Smooth muscle cell (in vitro differentiated cells): ENCODE measurements at regions not wholly inside any gene's neighbourhood (a gene's known extent, or its start where the extent isn't known, plus 50 kb on each side); places are given as distances from the start of the nearest gene placed in this dataset.

Source experiments
- DNase-seq: peaks from one replicate; lab custom pipeline; 2025; ENCODE audit not compliant: unreplicated experiment; lab: John Stamatoyannopoulos, UW
- H2AFZ ChIP-seq: fragments of 200-600 bp; sonication (generic); 2 replicates; pipeline ENCODE4 v1.6.0; 2016; ENCODE audit warnings: antibody characterized with exemption, low read depth, mild to moderate bottlenecking
- H3F3A ChIP-seq: fragments of 200-600 bp; sonication (generic); 2 replicates; pipeline ENCODE4 v1.6.0; 2017; ENCODE audit warnings: antibody characterized with exemption, low read depth
- H3K27ac ChIP-seq: fragments of 200-600 bp; sonication (generic); 2 replicates; pipeline ENCODE4 v1.5.1; 2016; ENCODE audit warnings: low read depth, mild to moderate bottlenecking
- H3K27me3 ChIP-seq: fragments of 200-600 bp; sonication (generic); 2 replicates; pipeline ENCODE4 v1.6.1; 2016; ENCODE audit warnings: low read depth, mild to moderate bottlenecking
- H3K36me3 ChIP-seq: fragments of 200-600 bp; sonication (generic); 2 replicates; pipeline ENCODE4 v1.5.1; 2016; ENCODE audit warnings: low read depth
- H3K4me1 ChIP-seq: fragments of 200-600 bp; sonication (generic); 2 replicates; pipeline ENCODE4 v1.5.1; 2016; ENCODE audit warnings: low read depth
- H3K4me2 ChIP-seq: fragments of 200-600 bp; sonication (generic); 2 replicates; pipeline ENCODE4 v1.6.0; 2016; ENCODE audit warnings: mild to moderate bottlenecking
- H3K4me3 ChIP-seq: fragments of 200-600 bp; sonication (generic); 2 replicates; pipeline ENCODE4 v1.5.1; 2016; ENCODE audit warnings: mild to moderate bottlenecking
- H3K79me2 ChIP-seq: fragments of 200-600 bp; sonication (generic); 2 replicates; pipeline ENCODE4 v1.6.0; 2016; ENCODE audit warnings: low read depth, mild to moderate bottlenecking
- H3K9ac ChIP-seq: fragments of 200-600 bp; sonication (generic); 2 replicates; pipeline ENCODE4 v1.6.0; 2016; ENCODE audit warnings: low read depth
- H3K9me3 ChIP-seq: fragments of 200-600 bp; sonication (generic); replicated peaks from 2 replicates; pipeline ENCODE4 v1.5.1; 2016; ENCODE audit warnings: low read depth
- H4K20me1 ChIP-seq: fragments of 200-600 bp; sonication (generic); 2 replicates; pipeline ENCODE4 v1.6.0; 2016; ENCODE audit warnings: low read depth
- CTCF ChIP-seq: fragments of 200-600 bp; sonication (generic); IDR thresholded peaks from 2 replicates; pipeline ENCODE4 v1.5.1; 2017; ENCODE audit warnings: borderline replicate concordance, mild to moderate bottlenecking, antibody characterized with exemption; ENCODE audit not compliant: insufficient read depth, poor library complexity, severe bottlenecking
- WGBS: methylation state at CpG from one replicate; pipeline ENCODE4 v1.1.7; 2016; ENCODE audit warnings: low lambda C conversion rate; 5-methylcytosine and 5-hydroxymethylcytosine counted together

GRCh38 chrX:45623266-45623665, 422.6 kb upstream of the DIPK2B start:
- Histone ChIP-seq H3K4me1 (no peaks in the 10 kb centered on the region), H3K4me3 (no peak overlapping the region), H2AFZ (peak overlapping the region; percentile 13), H3K36me3 (no peaks in the 10 kb centered on the region), H3K9ac (no peak overlapping the region), H3K9me3 (peaks cover 8% of the 10 kb centered on the region), H3F3A (no peaks in the 10 kb centered on the region), H3K4me2 (peak overlapping the region; percentile 17), H4K20me1 (no peaks in the 10 kb centered on the region), H3K79me2 (no peaks in the 10 kb centered on the region), H3K27me3 (no peaks in the 10 kb centered on the region), H3K27ac (peak overlapping the region; percentile 77)
- no peak for TF ChIP-seq CTCF
- DNase-seq, result no peak

GRCh38 chrX:45622538-45622937, 421.9 kb upstream of the DIPK2B start:
- Histone ChIP-seq H3F3A (no peaks in the 10 kb centered on the region), H3K4me1 (no peaks in the 10 kb centered on the region), H3K4me3 (no peak overlapping the region), H3K36me3 (no peaks in the 10 kb centered on the region), H2AFZ (no peak overlapping the region), H3K27me3 (no peaks in the 10 kb centered on the region), H3K27ac (peak overlapping the region; percentile 77), H3K9me3 (peaks cover 8% of the 10 kb centered on the region), H3K4me2 (peak overlapping the region; percentile 17), H3K9ac (no peak overlapping the region), H3K79me2 (no peaks in the 10 kb centered on the region), H4K20me1 (no peaks in the 10 kb centered on the region)
- no peak for DNase-seq
- no peak for TF ChIP-seq CTCF

- H3K79me2 ChIP-seq, result no peaks in the 10 kb centered on the region
- H3K9me3 ChIP-seq, result peaks cover 8% of the 10 kb centered on the region
- H4K20me1 ChIP-seq, result no peaks in the 10 kb centered on the region
- WGBS, result 78% methylated on average over 3 of the region's 3 CpGs
- H3F3A ChIP-seq, result no peaks in the 10 kb centered on the region
- peak overlapping the region; percentile 77 for H3K27ac ChIP-seq
- no peak overlapping the region for H2AFZ ChIP-seq
- DNase-seq, result no peak
- H3K9ac ChIP-seq, result no peak overlapping the region
- H3K27me3 ChIP-seq, result no peaks in the 10 kb centered on the region
- no peak overlapping the region for H3K4me2 ChIP-seq
- H3K36me3 ChIP-seq, result no peaks in the 10 kb centered on the region
- H3K4me1 ChIP-seq, result no peaks in the 10 kb centered on the region
- TF ChIP-seq CTCF, result no peak
- H3K4me3 ChIP-seq, result no peak overlapping the region
Observed at GRCh38 chrX:45622042-45622423, 421.4 kb upstream of the DIPK2B start.

- WGBS, result 54% methylated on average over 7 of the region's 7 CpGs
Observed at GRCh38 chrX:45621376-45622041, 420.8 kb upstream of the DIPK2B start.

More at GRCh38 chrX:45621376-45622041, 420.8 kb upstream of the DIPK2B start:
- no peaks in the 10 kb centered on the region for H3K27me3 ChIP-seq
- peak overlapping the region; percentile 77 for H3K27ac ChIP-seq
- H3K36me3 ChIP-seq, result no peaks in the 10 kb centered on the region
- no peaks in the 10 kb centered on the region for H3F3A ChIP-seq
- H3K9ac ChIP-seq, result no peak overlapping the region
- no peak overlapping the region for H3K4me2 ChIP-seq
- H3K4me1 ChIP-seq, result no peaks in the 10 kb centered on the region
- H3K79me2 ChIP-seq, result no peaks in the 10 kb centered on the region
- no peak overlapping the region for H3K4me3 ChIP-seq
- DNase-seq, result no peak
- H4K20me1 ChIP-seq, result no peaks in the 10 kb centered on the region
- peaks cover 8% of the 10 kb centered on the region for H3K9me3 ChIP-seq
- H2AFZ ChIP-seq, result no peak overlapping the region
- TF ChIP-seq CTCF, result no peak
